B cell (primary cell): ENCODE measurements at regions not wholly inside any gene's neighbourhood (a gene's known extent, or its start where the extent isn't known, plus 50 kb on each side); places are given as distances from the start of the nearest gene placed in this dataset.

Experiments
- ATAC-seq: fragments of 200-7000 bp; cut with Tn5 transposase; one replicate; pipeline ENCODE4 v1.10.0; 2021; ENCODE audit warnings: low read depth, mild to moderate bottlenecking, moderate number of reproducible peaks, moderate library complexity
- CTCF ChIA-PET: fragments of 350-600 bp; sonication (Branson Sonifier 250); formaldehyde crosslinking; loops from one replicate; lab custom pipeline; 2021; ENCODE audit warnings: antibody characterized with exemption, inconsistent platforms; lab: Charles Lee
- POLR2A ChIA-PET: fragments of 350-600 bp; sonication (Branson Sonifier 250); formaldehyde crosslinking; loops from one replicate; lab custom pipeline; 2021; ENCODE audit warnings: antibody characterized with exemption; lab: Charles Lee
- DNase-seq: peaks from one replicate; pipeline ENCODE4 v3.0.0; 2013
- H2AFZ ChIP-seq: 2 replicates; pipeline ENCODE4 v1.6.1; 2012; ENCODE audit warnings: mild to moderate bottlenecking, low read depth, low read length; ENCODE audit not compliant: insufficient read depth, poor library complexity, severe bottlenecking
- H3K27ac ChIP-seq, 2 donors: 1 replicate in 1 of 2; 2 replicates in 1 of 2; pipeline ENCODE4 v1.5.1; 2012 to 2013; ENCODE audit warnings: low read length in 2 of 2, mild to moderate bottlenecking in 2 of 2, moderate library complexity in 1 of 2
- H3K27me3 ChIP-seq, 4 experiments: fragments of 200-600 bp in 1 of 4; sonication (generic) in 1 of 4; replicated peaks in 1 of 4; 1 replicate in 2 of 4; 2 replicates in 2 of 4; pipeline versions ENCODE4 v1.6.1 to v1.7.0; 2013 to 2016; ENCODE audit warnings: low read length in 3 of 4, mild to moderate bottlenecking in 2 of 4, mixed read lengths in 1 of 4, moderate library complexity in 1 of 4; ENCODE audit not compliant: insufficient read depth in 4 of 4, control insufficient read depth in 3 of 4; ENCODE audit errors: control extremely low read depth in 1 of 4
- H3K36me3 ChIP-seq, 2 experiments: replicated peaks in 1 of 2; 1 replicate in 1 of 2; 2 replicates in 1 of 2; pipeline versions ENCODE4 v1.6.1 to v1.7.1; 2013; ENCODE audit warnings: low read length in 1 of 2; ENCODE audit not compliant: insufficient read depth in 2 of 2, control insufficient read depth in 1 of 2; ENCODE audit errors: control extremely low read depth in 1 of 2, extremely low read depth in 1 of 2
- H3K4me1 ChIP-seq, 2 donors: fragments of 200-600 bp in 1 of 2; sonication (generic) in 1 of 2; 1 replicate in 1 of 2; 2 replicates in 1 of 2; pipeline versions ENCODE4 v1.5.1 to v1.6.1; 2013 to 2017; ENCODE audit warnings: low read length in 2 of 2; ENCODE audit not compliant: control insufficient read depth in 2 of 2, insufficient read depth in 2 of 2
- H3K4me2 ChIP-seq: replicated peaks from 2 replicates; pipeline ENCODE3; 2012; ENCODE audit warnings: mild to moderate bottlenecking, low read depth, low read length; ENCODE audit not compliant: poor library complexity, severe bottlenecking
- H3K4me3 ChIP-seq, 5 experiments: fragments of 200-600 bp in 1 of 5; sonication (generic) in 1 of 5; 1 replicate in 3 of 5; 2 replicates in 2 of 5; pipeline versions ENCODE4 v1.5.1 to v1.7.0; 2011 to 2016; ENCODE audit warnings: low read length in 4 of 5, mild to moderate bottlenecking in 4 of 5, low read depth in 2 of 5, control low read depth in 1 of 5, moderate library complexity in 1 of 5; ENCODE audit not compliant: insufficient read depth in 1 of 5; ENCODE audit errors: control extremely low read depth in 1 of 5, extremely low read depth in 1 of 5
- H3K79me2 ChIP-seq: fragments of 200-600 bp; sonication (generic); one replicate; pipeline ENCODE4 v1.6.0; 2016; ENCODE audit warnings: low read length; ENCODE audit not compliant: control insufficient read depth, insufficient read depth
- H3K9ac ChIP-seq: fragments of 200-600 bp; sonication (generic); 2 replicates; pipeline ENCODE4 v1.6.1; 2017; ENCODE audit warnings: mild to moderate bottlenecking, low read length, moderate library complexity
- H3K9me3 ChIP-seq, 3 donors: one replicate each; pipeline versions ENCODE4 v1.6.1 to v1.7.1; 2013; ENCODE audit warnings: low read length in 2 of 3; ENCODE audit not compliant: control insufficient read depth in 2 of 3, insufficient read depth in 1 of 3; ENCODE audit errors: control extremely low read depth in 1 of 3
- H4K20me1 ChIP-seq: 2 replicates; pipeline ENCODE4 v1.6.0; 2012; ENCODE audit warnings: mild to moderate bottlenecking, low read length; ENCODE audit not compliant: insufficient read depth, control insufficient read depth, poor library complexity, severe bottlenecking
- H3K27ac Mint-ChIP-seq: one replicate; pipeline ENCODE4 v1.8.0; 2021; ENCODE audit warnings: mixed read lengths
- H3K27me3 Mint-ChIP-seq: one replicate; pipeline ENCODE4 v1.8.0; 2021; ENCODE audit warnings: mixed read lengths
- H3K4me1 Mint-ChIP-seq: one replicate; pipeline ENCODE4 v1.8.0; 2021; ENCODE audit warnings: mixed read lengths
- H3K4me3 Mint-ChIP-seq: one replicate; pipeline ENCODE4 v1.8.0; 2021; ENCODE audit warnings: mixed read lengths
- H3K9me3 Mint-ChIP-seq: one replicate; pipeline ENCODE4 v1.8.0; 2022; ENCODE audit warnings: mixed read lengths; ENCODE audit not compliant: insufficient read depth
- CTCF ChIP-seq: fragments of 200-600 bp; IDR thresholded peaks from one replicate; pipeline ENCODE4 v1.8.0; 2022; ENCODE audit warnings: antibody characterized with exemption, mild to moderate bottlenecking
- EZH2 ChIP-seq: IDR thresholded peaks from 2 replicates; pipeline ENCODE4 v1.6.1; 2012; ENCODE audit warnings: borderline replicate concordance, low read depth, mild to moderate bottlenecking, moderate library complexity, low read length; ENCODE audit not compliant: insufficient read depth, poor library complexity, severe bottlenecking
- WGBS: methylation state at CpG from one replicate; pipeline ENCODE4 v1.1.5; 2013; ENCODE audit warnings: missing lambda C conversion rate; ENCODE audit not compliant: insufficient coverage; 5-methylcytosine and 5-hydroxymethylcytosine counted together
- intact Hi-C: fragments of 100-400 bp; cut with micrococcal nuclease; formaldehyde crosslinking; loops from one replicate; pipeline ENCODE4 v1.10.0; 2022

- H3K4me2 ChIP-seq, result no peak overlapping the region
- H3K36me3 ChIP-seq, result no peaks in the 10 kb centered on the region
- H3K27ac ChIP-seq, result no peak overlapping the region
- POLR2A ChIA-PET, result no interaction called here
- no peak for DNase-seq
- TF ChIP-seq EZH2 (no peak), CTCF (no peak)
- no peak for ATAC-seq
- H3K9ac ChIP-seq, result no peak overlapping the region
- no peaks in the 10 kb centered on the region for H3K4me1 Mint-ChIP-seq
- intact Hi-C loops, result no loop called here
- WGBS, result 80% methylated on average over 1 of the region's 2 CpGs
- no peaks in the 10 kb centered on the region for H4K20me1 ChIP-seq
- H3K27ac Mint-ChIP-seq, result no peak overlapping the region
- no peaks in the 10 kb centered on the region for H3K4me1 ChIP-seq
- no peaks in the 10 kb centered on the region for H3K79me2 ChIP-seq
- no peaks in the 10 kb centered on the region for H3K27me3 Mint-ChIP-seq
- no peaks in the 10 kb centered on the region for H3K9me3 Mint-ChIP-seq
- CTCF ChIA-PET, result no interaction called here
- H2AFZ ChIP-seq, result no peak overlapping the region
- no peaks in the 10 kb centered on the region for H3K9me3 ChIP-seq
- H3K4me3 ChIP-seq, result no peak overlapping the region
- H3K4me3 Mint-ChIP-seq, result no peak overlapping the region
- H3K27me3 ChIP-seq, result no peaks in the 10 kb centered on the region
These were observed 140.2 kb upstream of the LYSMD4 start for GRCh38 chr15:99873451-99873850.

- DNase-seq (no peak), ATAC-seq (no peak)
- no peak overlapping the region for H3K27ac Mint-ChIP-seq
- WGBS, result 67% methylated on average over 1 of the region's 3 CpGs
- H4K20me1 ChIP-seq, result no peaks in the 10 kb centered on the region
- no peaks in the 10 kb centered on the region for H3K9me3 Mint-ChIP-seq
- no peaks in the 10 kb centered on the region for H3K79me2 ChIP-seq
- no peaks in the 10 kb centered on the region for H3K4me1 ChIP-seq
- H3K9ac ChIP-seq, result no peak overlapping the region
- no peaks in the 10 kb centered on the region for H3K36me3 ChIP-seq
- H3K4me3 Mint-ChIP-seq, result no peak overlapping the region
- POLR2A ChIA-PET, result no interaction called here
- H2AFZ ChIP-seq, result no peak overlapping the region
- H3K27me3 Mint-ChIP-seq, result no peaks in the 10 kb centered on the region
- intact Hi-C loops, result no loop called here
- no peaks in the 10 kb centered on the region for H3K9me3 ChIP-seq
- no peak overlapping the region for H3K4me3 ChIP-seq
- CTCF ChIA-PET, result no interaction called here
- TF ChIP-seq EZH2, result no peak
- TF ChIP-seq CTCF, result no peak
- no peaks in the 10 kb centered on the region for H3K4me1 Mint-ChIP-seq
- no peak overlapping the region for H3K27ac ChIP-seq
- H3K4me2 ChIP-seq, result no peak overlapping the region
- H3K27me3 ChIP-seq, result no peaks in the 10 kb centered on the region
These were observed 130.4 kb upstream of the LYSMD4 start for GRCh38 chr15:99863550-99864198.
